ENCODE measurements at regions not wholly inside any gene's neighbourhood (a gene's known extent, or its start where the extent isn't known, plus 50 kb on each side); places are given as distances from the start of the nearest gene placed in this dataset.

- TF ChIP-seq PATZ1 (tag by site-specific recombination; IDR thresholded peaks at IDR 0.05) (no peak), ZBTB10 (tag by site-specific recombination; IDR thresholded peaks at IDR 0.05) (no peak), CTCF (tag by site-specific recombination; IDR thresholded peaks at IDR 0.05) (no peak), ZFP3 (tag by site-specific recombination; IDR thresholded peaks at IDR 0.05; ENCODE audit: low read depth) (no peak), ZNF202 (tag by site-specific recombination; IDR thresholded peaks at IDR 0.05; ENCODE audit: borderline replicate concordance) (no peak), ZBTB8A (tag by site-specific recombination; IDR thresholded peaks at IDR 0.05) (no peak), ATF2 (tag by site-specific recombination; IDR thresholded peaks at IDR 0.05; ENCODE audit: low read depth) (no peak), GLIS2 (tag by site-specific recombination; IDR thresholded peaks at IDR 0.05) (no peak), ZNF692 (tag by site-specific recombination; IDR thresholded peaks at IDR 0.05) (no peak)
- TF ChIP-seq, protein P1, sequence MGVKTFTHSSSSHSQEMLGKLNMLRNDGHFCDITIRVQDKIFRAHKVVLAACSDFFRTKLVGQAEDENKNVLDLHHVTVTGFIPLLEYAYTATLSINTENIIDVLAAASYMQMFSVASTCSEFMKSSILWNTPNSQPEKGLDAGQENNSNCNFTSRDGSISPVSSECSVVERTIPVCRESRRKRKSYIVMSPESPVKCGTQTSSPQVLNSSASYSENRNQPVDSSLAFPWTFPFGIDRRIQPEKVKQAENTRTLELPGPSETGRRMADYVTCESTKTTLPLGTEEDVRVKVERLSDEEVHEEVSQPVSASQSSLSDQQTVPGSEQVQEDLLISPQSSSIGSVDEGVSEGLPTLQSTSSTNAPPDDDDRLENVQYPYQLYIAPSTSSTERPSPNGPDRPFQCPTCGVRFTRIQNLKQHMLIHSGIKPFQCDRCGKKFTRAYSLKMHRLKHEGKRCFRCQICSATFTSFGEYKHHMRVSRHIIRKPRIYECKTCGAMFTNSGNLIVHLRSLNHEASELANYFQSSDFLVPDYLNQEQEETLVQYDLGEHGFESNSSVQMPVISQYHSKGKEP (tag by site-specific recombination; IDR thresholded peaks at IDR 0.05) = no peak
- TF ChIP-seq, protein P2, sequence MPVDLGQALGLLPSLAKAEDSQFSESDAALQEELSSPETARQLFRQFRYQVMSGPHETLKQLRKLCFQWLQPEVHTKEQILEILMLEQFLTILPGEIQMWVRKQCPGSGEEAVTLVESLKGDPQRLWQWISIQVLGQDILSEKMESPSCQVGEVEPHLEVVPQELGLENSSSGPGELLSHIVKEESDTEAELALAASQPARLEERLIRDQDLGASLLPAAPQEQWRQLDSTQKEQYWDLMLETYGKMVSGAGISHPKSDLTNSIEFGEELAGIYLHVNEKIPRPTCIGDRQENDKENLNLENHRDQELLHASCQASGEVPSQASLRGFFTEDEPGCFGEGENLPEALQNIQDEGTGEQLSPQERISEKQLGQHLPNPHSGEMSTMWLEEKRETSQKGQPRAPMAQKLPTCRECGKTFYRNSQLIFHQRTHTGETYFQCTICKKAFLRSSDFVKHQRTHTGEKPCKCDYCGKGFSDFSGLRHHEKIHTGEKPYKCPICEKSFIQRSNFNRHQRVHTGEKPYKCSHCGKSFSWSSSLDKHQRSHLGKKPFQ (tag by site-specific recombination; IDR thresholded peaks at IDR 0.05) = no peak
- TF ChIP-seq, protein P3, sequence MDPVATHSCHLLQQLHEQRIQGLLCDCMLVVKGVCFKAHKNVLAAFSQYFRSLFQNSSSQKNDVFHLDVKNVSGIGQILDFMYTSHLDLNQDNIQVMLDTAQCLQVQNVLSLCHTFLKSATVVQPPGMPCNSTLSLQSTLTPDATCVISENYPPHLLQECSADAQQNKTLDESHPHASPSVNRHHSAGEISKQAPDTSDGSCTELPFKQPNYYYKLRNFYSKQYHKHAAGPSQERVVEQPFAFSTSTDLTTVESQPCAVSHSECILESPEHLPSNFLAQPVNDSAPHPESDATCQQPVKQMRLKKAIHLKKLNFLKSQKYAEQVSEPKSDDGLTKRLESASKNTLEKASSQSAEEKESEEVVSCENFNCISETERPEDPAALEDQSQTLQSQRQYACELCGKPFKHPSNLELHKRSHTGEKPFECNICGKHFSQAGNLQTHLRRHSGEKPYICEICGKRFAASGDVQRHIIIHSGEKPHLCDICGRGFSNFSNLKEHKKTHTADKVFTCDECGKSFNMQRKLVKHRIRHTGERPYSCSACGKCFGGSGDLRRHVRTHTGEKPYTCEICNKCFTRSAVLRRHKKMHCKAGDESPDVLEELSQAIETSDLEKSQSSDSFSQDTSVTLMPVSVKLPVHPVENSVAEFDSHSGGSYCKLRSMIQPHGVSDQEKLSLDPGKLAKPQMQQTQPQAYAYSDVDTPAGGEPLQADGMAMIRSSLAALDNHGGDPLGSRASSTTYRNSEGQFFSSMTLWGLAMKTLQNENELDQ (tag by site-specific recombination; IDR thresholded peaks at IDR 0.05; ENCODE audit: low read depth) = no peak
- TF ChIP-seq, protein P4, sequence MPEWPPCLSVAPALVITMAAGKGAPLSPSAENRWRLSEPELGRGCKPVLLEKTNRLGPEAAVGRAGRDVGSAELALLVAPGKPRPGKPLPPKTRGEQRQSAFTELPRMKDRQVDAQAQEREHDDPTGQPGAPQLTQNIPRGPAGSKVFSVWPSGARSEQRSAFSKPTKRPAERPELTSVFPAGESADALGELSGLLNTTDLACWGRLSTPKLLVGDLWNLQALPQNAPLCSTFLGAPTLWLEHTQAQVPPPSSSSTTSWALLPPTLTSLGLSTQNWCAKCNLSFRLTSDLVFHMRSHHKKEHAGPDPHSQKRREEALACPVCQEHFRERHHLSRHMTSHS (tag by site-specific recombination; IDR thresholded peaks at IDR 0.05) = no peak
These were observed 212.6 kb upstream of the FOXQ1 start for GRCh38 chr6:1099264-1099663.
